H1 (cell line): ENCODE measurements at regions not wholly inside any gene's neighbourhood (a gene's known extent, or its start where the extent isn't known, plus 50 kb on each side); places are given as distances from the start of the nearest gene placed in this dataset.

Experiments used
- CTCF ChIA-PET: fragments of 300-600 bp; sonication (Branson Sonifier 250); formaldehyde crosslinking; loops from one replicate; lab custom pipeline; 2021; ENCODE audit not compliant: partially characterized antibody; lab: Charles Lee
- POLR2A ChIA-PET: fragments of 300-600 bp; sonication (Branson Sonifier 250); formaldehyde crosslinking; loops from one replicate; lab custom pipeline; 2021; ENCODE audit warnings: inconsistent platforms; ENCODE audit not compliant: partially characterized antibody; lab: Charles Lee
- DNase-seq, 2 experiments: peaks; one replicate each; pipeline versions ENCODE4 v3.0.0 to v3.0.0-alpha.2; 2010 to 2022; ENCODE audit warnings: low spot score in 2 of 2, low read depth in 1 of 2, mixed read lengths in 1 of 2
- FAIRE-seq: peaks from 2 replicates; lab custom pipeline; 2011; peaks lifted over from hg19 to GRCh38; lab: Jason Lieb, UNC
- H2AFZ ChIP-seq: 2 replicates; pipeline ENCODE4 v1.8.1; 2012; ENCODE audit warnings: low read length, inconsistent platforms
- H2AK5ac ChIP-seq: 2 replicates; pipeline ENCODE4 v1.6.1; 2013; ENCODE audit warnings: low read depth, low read length
- H2BK120ac ChIP-seq: replicated peaks from 2 replicates; pipeline ENCODE3; 2013; ENCODE audit warnings: low read depth, low read length, inconsistent platforms
- H2BK12ac ChIP-seq: 2 replicates; pipeline ENCODE4 v1.6.1; 2013; ENCODE audit warnings: low read depth, low read length
- H2BK15ac ChIP-seq: 2 replicates; pipeline ENCODE4 v1.6.1; 2013; ENCODE audit warnings: low read length
- H2BK20ac ChIP-seq: 2 replicates; pipeline ENCODE4 v1.6.1; 2013; ENCODE audit warnings: low read length
- H2BK5ac ChIP-seq: 2 replicates; pipeline ENCODE4 v1.6.1; 2013; ENCODE audit warnings: low read depth, low read length
- H3K14ac ChIP-seq: 2 replicates; pipeline ENCODE4 v1.6.1; 2013; ENCODE audit warnings: inconsistent platforms; ENCODE audit not compliant: insufficient read length
- H3K18ac ChIP-seq: 2 replicates; pipeline ENCODE4 v1.6.1; 2013; ENCODE audit warnings: low read length; ENCODE audit errors: extremely low read depth
- H3K23ac ChIP-seq: 2 replicates; pipeline ENCODE4 v1.6.1; 2013; ENCODE audit warnings: inconsistent platforms; ENCODE audit not compliant: insufficient read length
- H3K23me2 ChIP-seq: 2 replicates; pipeline ENCODE4 v1.6.1; 2013; ENCODE audit warnings: low read depth, low read length
- H3K27ac ChIP-seq: 2 replicates; pipeline ENCODE4 v1.6.1; 2011; ENCODE audit warnings: low read depth, low read length, inconsistent platforms
- H3K27me3 ChIP-seq, 4 experiments: replicated peaks in 1 of 4; 1 replicate in 1 of 4; 2 replicates in 3 of 4; pipeline versions ENCODE4 v1.6.1 to v1.8.1; 2011 to 2013; ENCODE audit warnings: low read length in 3 of 4, mild to moderate bottlenecking in 3 of 4, inconsistent platforms in 2 of 4, mixed read lengths in 2 of 4, moderate library complexity in 1 of 4; ENCODE audit not compliant: control insufficient read depth in 3 of 4, insufficient read depth in 3 of 4; ENCODE audit errors: extremely low read depth in 1 of 4
- H3K36me3 ChIP-seq, 4 experiments: 2 replicates each; pipeline versions ENCODE4 v1.6.1 to v1.8.1; 2011 to 2013; ENCODE audit warnings: mild to moderate bottlenecking in 4 of 4, low read length in 3 of 4, moderate library complexity in 2 of 4, control low read depth in 1 of 4, inconsistent platforms in 1 of 4; ENCODE audit not compliant: insufficient read depth in 4 of 4, control insufficient read depth in 2 of 4
- H3K4ac ChIP-seq: replicated peaks from 2 replicates; pipeline ENCODE3; 2013; ENCODE audit warnings: low read length, low read depth, mixed read lengths, inconsistent platforms; ENCODE audit not compliant: insufficient read length
- H3K4me1 ChIP-seq, 4 experiments: replicated peaks in 1 of 4; 1 replicate in 1 of 4; 2 replicates in 3 of 4; pipeline versions ENCODE4 v1.6.1 to v1.8.1; 2011 to 2013; ENCODE audit warnings: low read length in 3 of 4, inconsistent platforms in 2 of 4, mixed read lengths in 1 of 4; ENCODE audit not compliant: insufficient read depth in 4 of 4, control insufficient read depth in 3 of 4
- H3K4me2 ChIP-seq, 2 experiments: 2 replicates each; pipeline versions ENCODE4 v1.6.1 to v1.8.1; 2011 to 2013; ENCODE audit warnings: low read depth in 2 of 2, low read length in 2 of 2, control low read depth in 1 of 2, inconsistent platforms in 1 of 2, mild to moderate bottlenecking in 1 of 2; ENCODE audit not compliant: insufficient read depth in 1 of 2
- H3K4me3 ChIP-seq, 4 experiments: fragments of 200-600, 300-600 bp in 1 of 4; sonication (generic), shearing (Covaris generic), sonication (Bioruptor Twin) in 1 of 4; 2 replicates each; pipeline versions ENCODE4 v1.5.1 to v1.8.1; 2011 to 2016; ENCODE audit warnings: low read length in 4 of 4, low read depth in 3 of 4, control low read depth in 2 of 4, inconsistent platforms in 2 of 4, mild to moderate bottlenecking in 2 of 4, mixed read lengths in 1 of 4, moderate library complexity in 1 of 4; ENCODE audit not compliant: insufficient read depth in 2 of 4; ENCODE audit errors: extremely low read depth in 1 of 4
- H3K56ac ChIP-seq: replicated peaks from 2 replicates; pipeline ENCODE3; 2013; ENCODE audit warnings: low read depth, mild to moderate bottlenecking, mixed read lengths, low read length, inconsistent platforms; ENCODE audit not compliant: insufficient read length
- H3K79me1 ChIP-seq: 2 replicates; pipeline ENCODE4 v1.6.1; 2013; ENCODE audit warnings: low read depth, low read length, control low read depth
- H3K79me2 ChIP-seq, 2 experiments: 2 replicates each; pipeline versions ENCODE4 v1.6.1 to v1.8.1; 2012 to 2013; ENCODE audit warnings: low read length in 2 of 2, mild to moderate bottlenecking in 2 of 2, inconsistent platforms in 1 of 2; ENCODE audit not compliant: insufficient read depth in 2 of 2, control insufficient read depth in 1 of 2
- H3K9ac ChIP-seq, 4 experiments: replicated peaks in 1 of 4; 1 replicate in 1 of 4; 2 replicates in 3 of 4; pipeline versions ENCODE4 v1.6.1 to v1.8.1; 2011 to 2013; ENCODE audit warnings: low read depth in 3 of 4, low read length in 3 of 4, control low read depth in 2 of 4, mild to moderate bottlenecking in 2 of 4, moderate library complexity in 2 of 4, inconsistent platforms in 1 of 4; ENCODE audit errors: extremely low read depth in 1 of 4
- H3K9me3 ChIP-seq, 2 experiments: 2 replicates each; pipeline versions ENCODE4 v1.6.1 to v1.8.1; 2012 to 2013; ENCODE audit warnings: mild to moderate bottlenecking in 2 of 2, moderate library complexity in 2 of 2, control low read depth in 1 of 2, inconsistent platforms in 1 of 2, low read depth in 1 of 2, low read length in 1 of 2, mixed read lengths in 1 of 2; ENCODE audit not compliant: insufficient read depth in 2 of 2
- H4K20me1 ChIP-seq, 2 experiments: replicated peaks in 1 of 2; 2 replicates each; pipeline versions ENCODE3 to v1.8.1; 2011 to 2013; ENCODE audit warnings: inconsistent platforms in 2 of 2, low read length in 2 of 2, mild to moderate bottlenecking in 1 of 2; ENCODE audit not compliant: insufficient read depth in 2 of 2, control insufficient read depth in 1 of 2
- H4K5ac ChIP-seq: 2 replicates; pipeline ENCODE4 v1.6.1; 2013; ENCODE audit warnings: low read length, low read depth, mixed read lengths, inconsistent platforms; ENCODE audit not compliant: insufficient read length
- H4K8ac ChIP-seq: 2 replicates; pipeline ENCODE4 v1.8.0; 2013; ENCODE audit warnings: mild to moderate bottlenecking, moderate library complexity, low read length, inconsistent platforms; ENCODE audit not compliant: insufficient read depth; ENCODE audit errors: extremely low read depth
- H4K91ac ChIP-seq: replicated peaks from 2 replicates; pipeline ENCODE3; 2013; ENCODE audit warnings: low read length, mixed read lengths, inconsistent platforms; ENCODE audit not compliant: insufficient read length
- BRCA1 ChIP-seq: IDR thresholded peaks from 2 replicates; pipeline ENCODE4 v1.6.1; 2012; ENCODE audit warnings: low read depth, low read length, improper control_type of control experiment
- CEBPB ChIP-seq: IDR thresholded peaks from 2 replicates; pipeline ENCODE4 v1.6.1; 2012; ENCODE audit warnings: low read depth, low read length
- FOSL1 ChIP-seq: IDR thresholded peaks from 2 replicates; pipeline ENCODE4 v1.6.1; 2011; ENCODE audit warnings: mild to moderate bottlenecking, low read depth, low read length, moderate library complexity; ENCODE audit not compliant: insufficient read depth
- GABPA ChIP-seq: IDR thresholded peaks from 2 replicates; pipeline ENCODE4 v1.6.1; 2011; ENCODE audit warnings: mild to moderate bottlenecking, low read length, moderate library complexity, borderline replicate concordance; ENCODE audit not compliant: insufficient read depth
- HDAC2 ChIP-seq, 2 experiments: fragments of 300-600 bp in 1 of 2; sonication (generic) in 1 of 2; IDR thresholded peaks; 2 replicates each; pipeline ENCODE4 v1.6.1; 2011 to 2012; ENCODE audit warnings: low read depth in 2 of 2, low read length in 2 of 2, mild to moderate bottlenecking in 2 of 2, moderate library complexity in 2 of 2, borderline replicate concordance in 1 of 2, inconsistent platforms in 1 of 2
- POLR2A ChIP-seq, 2 experiments: IDR thresholded peaks; 1 replicate in 1 of 2; 2 replicates in 1 of 2; pipeline ENCODE4 v1.6.1; 2011; ENCODE audit warnings: low read depth in 2 of 2, low read length in 2 of 2, mild to moderate bottlenecking in 2 of 2; ENCODE audit errors: control extremely low read depth in 1 of 2
- POLR2AphosphoS5 ChIP-seq: IDR thresholded peaks from 2 replicates; pipeline ENCODE4 v1.6.1; 2011; ENCODE audit warnings: low read depth, low read length
- RAD21 ChIP-seq, 2 experiments: IDR thresholded peaks in 1 of 2; conservative IDR thresholded peaks in 1 of 2; 2 replicates each; pipeline ENCODE4 v1.6.1; 2011; ENCODE audit warnings: low read depth in 2 of 2, low read length in 2 of 2, improper control_type of control experiment in 1 of 2, inconsistent platforms in 1 of 2, mild to moderate bottlenecking in 1 of 2, moderate library complexity in 1 of 2
- RXRA ChIP-seq: IDR thresholded peaks from 2 replicates; pipeline ENCODE4 v1.6.1; 2011; ENCODE audit warnings: low read depth, mild to moderate bottlenecking, low read length, moderate library complexity; ENCODE audit not compliant: insufficient read depth
- SIRT6 ChIP-seq: IDR thresholded peaks from one replicate; pipeline ENCODE4 v1.7.1; 2012; ENCODE audit warnings: low read length, inconsistent platforms
- TAF7 ChIP-seq: optimal IDR thresholded peaks from 2 replicates; pipeline ENCODE3; 2011; ENCODE audit warnings: low read depth, mild to moderate bottlenecking, inconsistent platforms, low read length, moderate library complexity, borderline replicate concordance
- USF2 ChIP-seq: IDR thresholded peaks from 2 replicates; pipeline ENCODE4 v1.6.1; 2011; ENCODE audit warnings: low read length, improper control_type of control experiment
- WGBS, 2 experiments: shearing (Covaris generic) in 1 of 2; methylation state at CpG; one replicate each; pipeline versions ENCODE4 v1.1.6 to v1.1.7; 2013 to 2015; ENCODE audit warnings: low lambda C conversion rate in 2 of 2, mixed read lengths in 2 of 2, inconsistent platforms in 1 of 2, low coverage in 1 of 2, missing lambda C conversion rate in 1 of 2; ENCODE audit not compliant: insufficient replicate concordance in 2 of 2, insufficient coverage in 1 of 2, insufficient read length in 1 of 2; ENCODE audit errors: extremely low coverage in 1 of 2, missing lambda C conversion rate in 1 of 2; 5-methylcytosine and 5-hydroxymethylcytosine counted together
- TF ChIP-seq, protein P1 (sequence below): IDR thresholded peaks from 2 replicates; pipeline ENCODE4 v1.6.1; 2012; ENCODE audit warnings: inconsistent platforms

DNA sequence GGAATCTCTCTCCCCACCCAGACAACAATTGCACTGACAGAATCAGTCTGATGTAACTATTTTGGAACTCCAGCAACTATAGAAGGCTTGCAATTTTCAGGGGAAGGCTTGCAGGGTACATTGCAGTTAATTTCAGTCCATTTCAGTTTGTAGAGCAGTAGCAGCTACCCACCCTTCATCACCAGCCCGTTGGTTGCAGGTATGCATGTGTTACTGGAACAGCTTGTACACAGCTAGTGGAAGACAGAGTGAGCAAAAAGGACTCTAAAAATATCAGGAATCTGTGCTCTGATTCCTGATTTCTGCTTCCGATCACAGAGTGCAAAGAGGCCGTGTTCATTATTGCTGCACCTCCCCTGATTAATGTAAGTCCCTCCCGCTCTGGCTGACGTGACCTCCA lies 449.0 kb downstream of the NPHP4 start:
- no peaks in the 10 kb centered on the region for H3K36me3 ChIP-seq
- H2BK5ac ChIP-seq, result no peak overlapping the region
- 90% methylated on average over 5 of the region's 5 CpGs; no CpG with 5 or more reads in 1 of the 2 experiments for WGBS, 2 experiments
- H2BK12ac ChIP-seq, result no peak overlapping the region
- CTCF ChIA-PET, result no interaction called here
- no peak overlapping the region for H3K18ac ChIP-seq
- POLR2A ChIA-PET, result no interaction called here
- no peak overlapping the region for H2BK15ac ChIP-seq
- no peak overlapping the region for H4K91ac ChIP-seq
- no peaks in the 10 kb centered on the region for H3K27me3 ChIP-seq
- no peak overlapping the region for H3K4me2 ChIP-seq
- no peak overlapping the region for H3K23ac ChIP-seq
- H3K79me1 ChIP-seq, result no peaks in the 10 kb centered on the region
- no peak overlapping the region for H3K4me3 ChIP-seq
- H3K9me3 ChIP-seq, result no peaks in the 10 kb centered on the region
- H2AFZ ChIP-seq, result no peak overlapping the region
- no peaks in the 10 kb centered on the region for H3K23me2 ChIP-seq
- no peak overlapping the region for H3K9ac ChIP-seq
- H2BK120ac ChIP-seq, result no peak overlapping the region
- H3K4ac ChIP-seq, result no peak overlapping the region
- DNase-seq (no peak), FAIRE-seq (no peak)
- H3K4me1 ChIP-seq, result no peaks in the 10 kb centered on the region
- no peaks in the 10 kb centered on the region for H3K79me2 ChIP-seq
- H4K5ac ChIP-seq, result no peak overlapping the region
- H3K14ac ChIP-seq, result no peak overlapping the region
- no peak overlapping the region for H3K27ac ChIP-seq
- H4K8ac ChIP-seq, result no peak overlapping the region
- no peak overlapping the region for H2AK5ac ChIP-seq
- no peak overlapping the region for H2BK20ac ChIP-seq
- H3K56ac ChIP-seq, result no peak overlapping the region
- no peaks in the 10 kb centered on the region for H4K20me1 ChIP-seq
- TF ChIP-seq FOSL1 (no peak), GABPA (no peak), RXRA (no peak), POLR2A (IDR thresholded peaks at IDR 0.05; ENCODE audit: control extremely low read depth in 1 of 2, low read depth in 2 of 2, low read length in 2 of 2) (no peak), RAD21 (IDR thresholded peaks at IDR 0.05 in 1 of 2, conservative IDR thresholded peaks at IDR 0.05 in 1 of 2; ENCODE audit: low read depth in 2 of 2, low read length in 2 of 2) (no peak), CEBPB (no peak), USF2 (no peak), SIRT6 (no peak), POLR2AphosphoS5 (no peak), HDAC2 (IDR thresholded peaks at IDR 0.05; ENCODE audit: borderline replicate concordance in 1 of 2, low read depth in 2 of 2, low read length in 2 of 2) (no peak), BRCA1 (no peak), TAF7 (no peak)
- TF ChIP-seq, protein P1, sequence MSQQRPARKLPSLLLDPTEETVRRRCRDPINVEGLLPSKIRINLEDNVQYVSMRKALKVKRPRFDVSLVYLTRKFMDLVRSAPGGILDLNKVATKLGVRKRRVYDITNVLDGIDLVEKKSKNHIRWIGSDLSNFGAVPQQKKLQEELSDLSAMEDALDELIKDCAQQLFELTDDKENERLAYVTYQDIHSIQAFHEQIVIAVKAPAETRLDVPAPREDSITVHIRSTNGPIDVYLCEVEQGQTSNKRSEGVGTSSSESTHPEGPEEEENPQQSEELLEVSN, result no peak
